Left renal pelvis (tissue), 4 donors: ENCODE measurements at regions not wholly inside any gene's neighbourhood (a gene's known extent, or its start where the extent isn't known, plus 50 kb on each side); places are given as distances from the start of the nearest gene placed in this dataset.
"Not testable (repeated sequence)": the region's sequence is repeated elsewhere in the genome, so short reads cannot be mapped to it uniquely, and the experiment has no call there.

Experiments used
- DNase-seq, 4 donors: peaks; one replicate each; pipeline ENCODE4 v3.0.0-alpha.2; 2013; ENCODE audit warnings: low read depth in 4 of 4, low spot score in 3 of 4

- no peak for DNase-seq
These were observed 51.5 kb downstream of the CRPPA start for GRCh38 chr7:16369855-16370254.

- DNase-seq = not testable (repeated sequence)
These were observed 52.0 kb downstream of the CRPPA start for GRCh38 chr7:16369309-16369708.

- DNase-seq = no peak
These were observed 52.5 kb downstream of the CRPPA start for GRCh38 chr7:16368885-16369284.

- DNase-seq = no peak
These were observed 54.2 kb downstream of the CRPPA start for GRCh38 chr7:16367115-16367514.

- no peak for DNase-seq
These were observed 55.4 kb downstream of the CRPPA start for GRCh38 chr7:16365952-16366351.

- DNase-seq = no peak
These were observed 56.2 kb downstream of the CRPPA start for GRCh38 chr7:16365177-16365576.

GRCh38 chr7:16359216-16359615 lies 62.1 kb downstream of the CRPPA start:
- DNase-seq = no peak

- no peak for DNase-seq
These were observed 63.4 kb downstream of the CRPPA start for GRCh38 chr7:16357921-16358320.

- no peak for DNase-seq
These were observed 63.9 kb downstream of the CRPPA start for GRCh38 chr7:16357474-16357873.

GRCh38 chr7:16356301-16356958 lies 64.9 kb downstream of the CRPPA start:
- DNase-seq = no peak

- no peak for DNase-seq
These were observed 66.8 kb downstream of the CRPPA start for GRCh38 chr7:16354573-16354972.

GRCh38 chr7:16353226-16353625 lies 68.1 kb downstream of the CRPPA start:
- no peak for DNase-seq

- no peak for DNase-seq
These were observed 70.7 kb downstream of the CRPPA start for GRCh38 chr7:16350634-16351033.

GRCh38 chr7:16348251-16348650 lies 73.1 kb downstream of the CRPPA start:
- no peak for DNase-seq

- DNase-seq = no peak
These were observed 73.5 kb downstream of the CRPPA start for GRCh38 chr7:16347827-16348192.

GRCh38 chr7:16347066-16347826 lies 74.1 kb downstream of the CRPPA start:
- no peak for DNase-seq

- DNase-seq = no peak
These were observed 75.1 kb downstream of the CRPPA start for GRCh38 chr7:16345979-16346958.

GRCh38 chr7:16344927-16345326 lies 76.4 kb downstream of the CRPPA start:
- no peak for DNase-seq

- no peak for DNase-seq
These were observed 77.7 kb downstream of the CRPPA start for GRCh38 chr7:16343612-16344011.

- no peak for DNase-seq
These were observed 83.3 kb downstream of the CRPPA start for GRCh38 chr7:16338065-16338464.

- DNase-seq = no peak
These were observed 95.2 kb downstream of the CRPPA start for GRCh38 chr7:16326106-16326505.
